Hindlimb muscle (tissue), 1 donor: ENCODE measurements at regions not wholly inside any gene's neighbourhood (a gene's known extent, or its start where the extent isn't known, plus 50 kb on each side); places are given as distances from the start of the nearest gene placed in this dataset.

ENCODE experiments used
- DNase-seq: peaks from one replicate; pipeline ENCODE4 v3.0.0-alpha.2; 2013

- no peak for DNase-seq
Observed at GRCh38 chr15:26374806-26375205, 398.1 kb downstream of the GABRB3 start.

DNA sequence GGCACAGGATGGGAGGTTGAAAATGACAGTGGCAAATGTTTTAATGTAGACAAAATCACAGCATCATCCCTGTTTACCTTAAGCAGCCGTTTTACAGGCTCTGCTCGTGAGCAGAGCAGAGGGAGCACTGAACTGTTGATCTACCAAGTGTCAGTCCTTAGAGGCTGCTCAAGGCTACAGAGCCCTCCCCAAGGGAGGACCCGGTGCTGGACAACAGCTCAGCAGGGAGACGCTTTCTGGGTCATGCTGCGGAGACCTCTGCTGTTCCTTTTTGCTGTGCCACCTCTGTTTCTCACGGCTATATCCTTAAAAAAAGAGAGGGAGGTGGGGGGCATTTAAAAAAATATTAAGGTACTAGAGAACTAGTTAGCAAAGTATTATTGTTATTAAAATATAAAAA is 400.2 kb downstream of the GABRB3 start:
- no peak for DNase-seq

DNA sequence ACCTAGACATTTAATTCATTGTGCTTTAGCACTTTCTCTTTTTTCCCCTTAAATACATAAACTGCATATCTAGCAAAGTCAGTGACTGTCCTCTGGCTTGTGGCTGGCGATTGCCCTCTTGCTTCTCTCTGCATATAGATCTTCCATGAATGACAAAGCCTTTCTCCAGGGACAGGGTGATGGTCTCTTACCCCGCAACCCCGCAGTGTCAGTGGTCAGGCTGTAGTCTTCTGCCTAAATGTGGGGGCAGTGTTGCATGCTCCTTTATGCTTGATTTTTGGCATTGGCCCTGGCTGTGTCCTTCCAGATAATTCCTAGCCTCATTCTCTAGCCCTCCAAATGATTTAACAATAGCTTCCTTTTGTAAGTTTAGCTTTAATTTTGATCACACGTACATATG is 407.8 kb downstream of the GABRB3 start:
- DNase-seq: no peak

GRCh38 chr15:26359855-26360254 is 413.0 kb downstream of the GABRB3 start:
- DNase-seq: no peak

GRCh38 chr15:26358708-26359107 is 414.2 kb downstream of the GABRB3 start:
- DNase-seq: no peak

- no peak for DNase-seq
Observed at GRCh38 chr15:26357653-26358052, 415.2 kb downstream of the GABRB3 start.

DNA sequence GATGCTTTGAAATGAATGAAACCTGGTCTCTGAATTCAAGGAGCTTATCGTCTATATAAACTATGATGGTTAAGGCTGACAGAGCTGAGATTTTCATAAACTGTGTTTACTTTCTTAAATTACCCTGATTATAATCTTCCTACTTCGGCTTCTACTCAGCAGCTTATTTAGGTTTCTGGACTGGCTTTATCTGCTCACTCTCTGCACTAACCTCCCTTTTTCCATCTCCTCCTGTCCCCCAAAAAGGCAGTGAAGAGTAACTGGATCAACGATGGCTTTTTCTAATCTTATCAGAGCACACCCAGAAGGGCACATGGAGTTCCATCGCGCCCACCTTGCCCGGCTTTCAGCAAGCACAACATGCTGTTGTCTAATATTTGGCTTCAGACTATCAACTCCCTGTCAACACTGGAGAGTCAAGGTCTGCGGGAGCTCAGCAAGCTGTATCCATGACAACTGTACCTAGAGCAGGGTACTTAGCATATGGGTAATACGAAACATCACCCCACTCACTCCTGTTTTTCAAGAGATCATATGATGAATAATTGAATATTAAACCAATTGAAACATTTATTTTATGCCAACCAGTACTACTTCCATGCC is 417.3 kb downstream of the GABRB3 start:
- no peak for DNase-seq

DNA sequence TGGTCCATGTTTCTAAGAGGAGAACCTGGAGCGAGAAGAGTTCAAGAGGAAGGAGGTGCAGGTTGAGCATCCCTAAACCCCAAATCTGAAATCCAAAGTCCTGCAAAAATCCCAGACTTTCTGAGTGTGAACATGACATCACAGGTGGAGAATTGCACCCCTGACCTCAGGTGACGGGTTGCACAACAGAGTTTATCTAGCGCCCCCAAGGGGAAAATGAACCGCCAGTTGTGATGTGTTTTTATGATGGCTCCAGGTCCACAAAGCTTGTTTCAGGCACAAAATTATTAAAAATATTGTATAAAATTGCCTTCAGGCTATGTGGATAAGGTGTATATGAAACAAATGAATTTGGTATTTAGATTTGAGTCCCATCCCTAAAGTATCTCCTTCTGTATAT is 420.0 kb downstream of the GABRB3 start:
- no peak for DNase-seq

- no peak for DNase-seq
Observed at GRCh38 chr15:26352406-26352805, 420.5 kb downstream of the GABRB3 start.

- DNase-seq: no peak
Observed at GRCh38 chr15:26325495-26325894, 447.4 kb downstream of the GABRB3 start.

GRCh38 chr15:26323566-26323965 is 449.3 kb downstream of the GABRB3 start:
- DNase-seq: no peak

DNA sequence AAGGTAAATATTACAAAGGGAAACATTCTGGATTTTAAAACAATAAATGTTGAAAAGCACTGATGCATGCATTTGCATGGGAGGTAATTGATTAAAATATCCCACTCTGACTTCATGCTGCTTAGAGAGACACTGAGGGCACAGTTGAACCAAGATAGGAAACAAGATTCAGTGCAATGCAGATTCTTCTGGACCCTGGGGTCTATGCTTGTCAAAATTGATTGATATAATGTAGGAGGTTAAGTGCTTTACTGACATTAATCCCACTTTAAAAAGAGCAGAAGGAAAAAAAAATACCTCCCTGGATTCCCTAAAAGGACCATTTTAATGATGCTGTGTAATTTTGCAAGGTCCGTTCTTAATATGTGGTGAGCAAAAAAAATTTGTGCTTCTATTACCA is 454.2 kb downstream of the GABRB3 start:
- DNase-seq: no peak

DNA sequence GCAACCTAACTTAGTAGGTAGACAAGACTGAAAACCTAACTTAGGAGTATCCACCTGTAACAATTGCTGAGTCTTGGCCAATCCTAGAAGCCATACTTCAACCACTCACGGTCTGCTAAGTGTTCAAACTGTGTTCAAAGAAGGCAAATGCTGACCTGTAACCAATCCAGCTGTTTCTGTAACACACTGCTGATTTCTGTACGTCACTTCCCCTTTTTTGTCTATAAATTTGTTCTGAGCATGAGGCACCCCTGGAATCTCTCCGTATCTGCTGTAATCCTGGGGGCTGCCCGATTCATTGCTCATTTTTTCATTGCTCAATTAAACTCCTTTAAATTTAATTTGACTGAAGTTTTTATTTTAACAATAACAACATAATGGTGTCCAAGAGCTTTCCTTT is 451.4 kb upstream of the ATP10A start:
- DNase-seq: no peak

DNA sequence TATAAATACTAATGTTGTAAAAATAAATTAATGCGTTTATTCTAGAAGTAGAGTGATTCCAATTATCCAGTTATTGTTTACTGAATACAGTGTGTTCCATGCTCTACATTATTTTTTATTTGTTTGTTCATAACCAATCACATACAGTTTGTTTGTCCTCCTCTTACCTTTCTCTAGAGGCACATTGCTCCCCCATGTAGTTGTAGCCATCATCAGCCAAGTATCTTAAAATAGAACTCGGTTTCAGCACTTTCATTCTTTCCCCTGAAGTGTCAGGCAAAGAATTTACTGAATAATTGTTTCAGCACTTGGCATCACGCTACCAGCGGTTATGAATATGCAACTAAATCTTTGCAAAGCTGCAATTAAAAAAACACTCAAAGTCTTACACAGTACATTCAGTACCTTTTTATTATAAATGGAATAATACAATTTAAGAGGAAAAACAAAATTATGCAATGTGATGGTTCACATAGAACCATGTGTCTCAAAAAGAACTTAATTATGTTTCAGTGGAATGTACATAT is 448.6 kb upstream of the ATP10A start:
- DNase-seq: no peak

DNA sequence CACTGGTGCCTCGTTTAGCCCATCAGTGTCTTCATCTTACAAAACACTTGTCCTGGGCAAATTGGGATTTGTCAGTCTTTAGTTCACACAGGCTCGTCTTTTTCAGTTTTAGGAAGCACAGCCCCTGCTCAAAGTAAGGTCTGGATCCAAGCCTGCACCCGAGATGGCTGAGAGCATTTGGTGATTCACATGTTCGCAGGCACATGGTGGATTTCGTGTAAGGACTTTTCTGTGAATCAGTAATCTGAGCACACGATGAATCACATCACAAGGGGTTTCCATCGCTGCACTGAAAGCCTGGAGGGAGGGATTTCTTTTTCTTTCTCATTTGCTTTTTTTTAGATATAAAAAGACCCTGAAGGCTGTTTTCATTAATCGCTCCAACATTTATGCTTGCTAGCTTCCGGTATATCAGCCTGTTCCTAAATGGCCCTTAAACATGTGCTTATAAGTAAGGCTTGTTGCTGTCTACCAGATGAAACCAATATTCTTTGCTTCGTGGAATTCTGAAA is 435.6 kb upstream of the ATP10A start:
- no peak for DNase-seq

- no peak for DNase-seq
Observed at GRCh38 chr15:26298010-26298658, 435.0 kb upstream of the ATP10A start.

DNA sequence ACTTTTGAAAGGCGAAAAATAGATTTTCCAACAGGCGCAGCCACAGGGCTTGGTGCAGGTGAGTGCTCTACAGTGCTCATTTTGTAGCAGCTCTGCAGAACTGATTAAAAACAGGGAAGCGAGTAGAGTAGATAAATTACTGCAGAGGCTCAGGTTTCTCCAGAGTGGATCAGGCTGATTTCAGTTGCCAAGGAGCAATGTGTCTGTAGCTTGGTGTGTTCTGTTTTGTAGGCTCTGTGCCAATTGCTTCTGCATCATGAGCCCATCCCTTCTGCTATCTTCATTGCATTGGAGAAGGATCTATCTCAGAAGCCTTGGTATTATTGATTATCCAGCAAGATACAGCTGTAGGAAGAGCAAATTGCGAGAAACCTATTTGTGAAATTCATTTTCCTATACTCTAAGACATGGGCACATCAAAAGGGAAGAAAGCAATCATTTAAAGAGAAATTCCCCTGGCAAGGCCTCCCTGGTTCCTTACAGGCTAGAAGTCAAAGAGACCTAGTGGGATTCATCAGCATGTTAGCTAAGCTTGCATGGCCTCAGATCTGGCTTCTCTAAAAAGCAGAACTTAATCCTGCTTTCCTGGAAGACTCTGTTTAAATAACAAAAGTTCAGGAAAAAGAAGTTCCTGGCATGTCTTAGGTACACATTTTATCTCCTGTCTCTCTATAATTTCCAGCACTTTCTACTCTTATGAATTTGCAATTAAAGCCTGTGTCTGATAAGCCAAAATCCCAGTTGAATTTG is 432.4 kb upstream of the ATP10A start:
- DNase-seq: no peak

- no peak for DNase-seq
Observed at GRCh38 chr15:26294059-26294689, 431.0 kb upstream of the ATP10A start.

- DNase-seq: no peak
Observed at GRCh38 chr15:26287381-26287780, 424.3 kb upstream of the ATP10A start.

- DNase-seq: no peak
Observed at GRCh38 chr15:26280281-26280680, 417.2 kb upstream of the ATP10A start.

- DNase-seq: no peak
Observed at GRCh38 chr15:26261966-26262365, 398.8 kb upstream of the ATP10A start.

GRCh38 chr15:26261413-26261812 is 398.3 kb upstream of the ATP10A start:
- no peak for DNase-seq

- DNase-seq: peak; percentile 22
Observed at GRCh38 chr15:26260517-26261133, 397.5 kb upstream of the ATP10A start.
